ENCODE measurements at regions not wholly inside any gene's neighbourhood (a gene's known extent, or its start where the extent isn't known, plus 50 kb on each side); places are given as distances from the start of the nearest gene placed in this dataset.

GRCh38 chr16:85254051-85254450 lies 141.8 kb upstream of the CIBAR2 start:
- TF ChIP-seq CTCF (conservative IDR thresholded peaks at IDR 0.05) (no peak), EZH2 (IDR thresholded peaks at IDR 0.05; ENCODE audit: low read depth) (no peak)

Data from PC-9 (cell line).